Parathyroid adenoma (tissue), 2 donors: ENCODE measurements at regions not wholly inside any gene's neighbourhood (a gene's known extent, or its start where the extent isn't known, plus 50 kb on each side); places are given as distances from the start of the nearest gene placed in this dataset.

Experiments
- H2AFZ ChIP-seq: fragments of 300-600 bp; sonication (generic); one replicate; pipeline ENCODE4 v1.7.0; 2017; ENCODE audit warnings: antibody characterized with exemption, mild to moderate bottlenecking
- H3K27ac ChIP-seq: fragments of 300-600 bp; sonication (generic); one replicate; pipeline ENCODE4 v1.7.0; 2017
- H3K27me3 ChIP-seq: fragments of 300-600 bp; sonication (generic); one replicate; pipeline ENCODE4 v1.7.0; 2017; ENCODE audit warnings: low read length; ENCODE audit not compliant: control insufficient read depth, insufficient read depth
- H3K36me3 ChIP-seq: fragments of 300-600 bp; sonication (generic); one replicate; pipeline ENCODE4 v1.7.0; 2017; ENCODE audit warnings: low read length; ENCODE audit not compliant: control insufficient read depth, insufficient read depth
- H3K4me1 ChIP-seq: fragments of 300-600 bp; sonication (generic); one replicate; pipeline ENCODE4 v1.7.0; 2017; ENCODE audit warnings: control low read depth
- H3K4me2 ChIP-seq: fragments of 300-600 bp; sonication (generic); one replicate; pipeline ENCODE4 v1.7.0; 2017; ENCODE audit warnings: low read length
- H3K4me3 ChIP-seq: fragments of 300-600 bp; sonication (generic); one replicate; pipeline ENCODE4 v1.7.0; 2017; ENCODE audit warnings: low read depth, low read length
- H3K79me2 ChIP-seq: fragments of 300-600 bp; sonication (generic); one replicate; pipeline ENCODE4 v1.7.0; 2017; ENCODE audit warnings: control low read depth
- H3K9ac ChIP-seq: fragments of 300-600 bp; sonication (generic); one replicate; pipeline ENCODE4 v1.7.0; 2017; ENCODE audit warnings: mild to moderate bottlenecking
- H3K9me3 ChIP-seq: fragments of 300-600 bp; sonication (generic); one replicate; pipeline ENCODE4 v1.7.0; 2017; ENCODE audit warnings: low read length; ENCODE audit not compliant: control insufficient read depth
- CTCF ChIP-seq: fragments of 300-600 bp; sonication (generic); IDR thresholded peaks from one replicate; pipeline ENCODE4 v1.7.0; 2017; ENCODE audit warnings: antibody characterized with exemption, mild to moderate bottlenecking
- donor health status: primary hyperparathyroidism.

DNA sequence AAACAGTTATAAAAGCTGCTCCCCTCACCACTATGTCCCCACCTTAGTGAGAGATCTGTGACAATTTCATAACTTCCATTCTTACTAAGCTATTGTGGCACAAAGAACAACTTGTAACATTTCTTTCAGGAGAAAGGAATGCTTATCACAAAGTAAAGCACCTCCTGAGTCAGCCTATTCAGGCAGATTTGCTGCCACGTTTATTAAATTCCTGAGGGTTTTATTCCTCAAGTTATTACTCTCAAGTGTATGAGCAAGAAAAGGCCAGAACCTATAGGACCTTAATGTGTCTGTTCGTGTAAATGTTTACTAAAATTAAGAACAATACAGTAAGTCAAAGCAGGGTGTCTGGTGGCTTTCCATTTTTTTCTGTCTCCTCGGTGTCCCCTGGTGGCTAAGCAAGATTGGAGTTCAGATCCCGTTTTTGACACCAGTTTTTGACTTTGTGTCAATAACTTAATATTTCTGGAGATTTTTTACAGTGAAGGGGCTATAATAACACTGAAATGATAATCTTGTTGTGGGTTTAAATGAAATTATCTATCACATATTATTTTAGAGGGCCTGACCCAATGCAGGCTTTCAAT lies 1539.6 kb downstream of the BRINP3 start:
- no peak for TF ChIP-seq CTCF

DNA sequence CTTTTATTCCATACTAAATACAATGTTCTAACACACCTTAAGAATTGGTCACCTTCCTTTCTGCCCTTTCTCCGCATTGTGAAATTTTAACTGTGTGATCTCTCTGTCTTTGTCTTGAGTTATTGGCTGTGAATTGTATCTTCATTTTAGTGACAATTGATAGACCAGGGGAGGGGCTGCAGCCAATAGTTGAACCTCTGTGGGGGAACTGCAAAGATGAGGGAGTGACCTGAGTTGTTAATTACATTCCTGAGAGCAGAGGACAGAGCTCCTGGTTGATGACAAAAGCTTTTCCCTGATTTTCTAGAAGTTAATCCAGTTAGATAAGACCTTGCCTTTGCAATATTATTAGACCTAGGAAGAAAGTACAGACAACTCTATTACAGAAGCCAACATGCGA lies 1535.7 kb downstream of the BRINP3 start:
- Histone ChIP-seq H3K4me1 (no peaks in the 10 kb centered on the region), H3K9ac (no peak overlapping the region), H3K27me3 (no peaks in the 10 kb centered on the region), H3K36me3 (no peaks in the 10 kb centered on the region), H3K79me2 (no peaks in the 10 kb centered on the region), H3K9me3 (no peaks in the 10 kb centered on the region), H3K27ac (no peak overlapping the region), H3K4me3 (no peak overlapping the region), H2AFZ (no peak overlapping the region), H3K4me2 (no peak overlapping the region)
- TF ChIP-seq CTCF, result no peak

More for the DNA sequence above, 1539.6 kb downstream of the BRINP3 start:
- no peaks in the 10 kb centered on the region for H3K36me3 ChIP-seq
- H3K9me3 ChIP-seq, result no peaks in the 10 kb centered on the region
- no peak overlapping the region for H3K27ac ChIP-seq
- no peak overlapping the region for H3K4me3 ChIP-seq
- no peaks in the 10 kb centered on the region for H3K27me3 ChIP-seq
- H3K4me2 ChIP-seq, result no peak overlapping the region
- no peak overlapping the region for H3K9ac ChIP-seq
- no peak overlapping the region for H2AFZ ChIP-seq
- no peaks in the 10 kb centered on the region for H3K79me2 ChIP-seq
- H3K4me1 ChIP-seq, result no peaks in the 10 kb centered on the region

GRCh38 chr1:188949701-188950100 lies 1528.0 kb downstream of the BRINP3 start:
- no peak overlapping the region for H3K9ac ChIP-seq
- H3K27ac ChIP-seq, result no peak overlapping the region
- no peak for TF ChIP-seq CTCF
- H3K4me1 ChIP-seq, result no peaks in the 10 kb centered on the region
- H3K79me2 ChIP-seq, result no peaks in the 10 kb centered on the region
- H3K36me3 ChIP-seq, result no peaks in the 10 kb centered on the region
- no peak overlapping the region for H3K4me2 ChIP-seq
- no peaks in the 10 kb centered on the region for H3K27me3 ChIP-seq
- no peak overlapping the region for H2AFZ ChIP-seq
- no peak overlapping the region for H3K4me3 ChIP-seq
- no peaks in the 10 kb centered on the region for H3K9me3 ChIP-seq

DNA sequence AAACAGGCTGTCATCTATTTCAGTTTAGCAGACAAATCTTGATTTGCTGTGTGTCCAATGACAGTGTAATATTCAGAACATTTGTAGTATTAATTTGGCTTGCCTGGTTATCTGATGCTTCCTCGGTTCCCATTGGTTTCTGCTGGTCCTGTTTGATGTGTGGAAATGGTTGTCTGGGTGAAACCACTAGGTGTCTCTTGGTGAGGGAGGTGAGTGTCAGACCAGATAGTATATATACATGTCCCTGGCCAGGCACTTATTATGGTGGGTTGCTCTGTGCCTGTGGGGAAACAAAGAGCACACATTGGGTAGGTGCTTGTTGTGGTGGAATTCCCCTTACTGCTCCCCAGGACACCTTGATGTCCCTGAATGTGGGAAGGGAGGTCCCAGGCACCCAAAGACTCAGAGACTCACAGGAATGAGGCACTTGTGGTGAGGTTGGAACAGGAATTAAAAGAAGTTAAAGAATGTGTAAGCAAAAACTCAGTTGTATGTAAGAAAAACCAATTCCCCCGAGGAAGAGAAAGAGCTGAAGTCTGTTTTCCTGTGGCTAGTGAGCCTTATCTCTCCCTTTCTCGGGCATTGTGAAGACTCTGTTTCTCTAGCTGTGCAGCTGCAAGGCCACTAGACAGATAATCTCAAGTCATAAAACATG lies 1519.1 kb downstream of the BRINP3 start:
- TF ChIP-seq CTCF, result no peak
- Histone ChIP-seq H3K79me2 (no peaks in the 10 kb centered on the region), H2AFZ (no peak overlapping the region), H3K27ac (no peak overlapping the region), H3K4me2 (no peak overlapping the region), H3K4me3 (no peak overlapping the region), H3K9ac (no peak overlapping the region), H3K9me3 (no peaks in the 10 kb centered on the region), H3K27me3 (no peaks in the 10 kb centered on the region), H3K36me3 (no peaks in the 10 kb centered on the region), H3K4me1 (no peaks in the 10 kb centered on the region)
